Upper lobe of left lung (tissue), 4 donors: ENCODE measurements at regions not wholly inside any gene's neighbourhood (a gene's known extent, or its start where the extent isn't known, plus 50 kb on each side); places are given as distances from the start of the nearest gene placed in this dataset.

Source experiments
- EP300 ChIP-seq, 4 donors: sonication (generic); formaldehyde crosslinking; IDR thresholded peaks; one replicate each; pipeline ENCODE4 v1.5.1; 2017; ENCODE audit warnings: antibody characterized with exemption in 4 of 4, control low read depth in 2 of 4
- POLR2A ChIP-seq, 4 donors: fragments of 450-650 bp; IDR thresholded peaks; one replicate each; pipeline ENCODE4 v1.5.1; 2016 to 2017; ENCODE audit warnings: antibody characterized with exemption in 4 of 4, mild to moderate bottlenecking in 2 of 4
- TF ChIP-seq, protein P1 (sequence below), 6 experiments: fragments of 450-650 bp in 4 of 6; fragments of 200-600 bp in 2 of 6; sonication (generic) in 2 of 6; IDR thresholded peaks; one replicate each; pipeline ENCODE4 v1.5.1; 2016 to 2019; ENCODE audit warnings: antibody characterized with exemption in 6 of 6

DNA sequence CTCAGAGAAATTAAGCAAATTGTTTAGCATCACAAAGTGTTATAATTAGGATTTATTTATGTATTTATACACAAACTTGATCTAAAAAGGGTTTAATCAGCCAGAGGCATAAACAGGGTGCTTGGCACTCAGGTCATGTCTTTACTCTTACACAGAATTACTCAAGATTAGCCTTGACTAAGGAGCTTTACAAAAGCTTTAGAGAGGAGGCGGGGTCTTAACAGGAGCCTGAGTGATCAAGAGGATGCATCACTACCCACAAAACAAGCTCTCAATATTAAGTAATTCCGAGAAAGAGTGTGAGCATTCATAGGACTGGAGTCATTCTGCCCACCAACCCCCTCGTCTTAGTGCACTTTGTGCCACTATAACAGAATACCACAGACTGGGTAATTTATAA, 103.0 kb downstream of the SPATA19 start:
- TF ChIP-seq, protein P1, sequence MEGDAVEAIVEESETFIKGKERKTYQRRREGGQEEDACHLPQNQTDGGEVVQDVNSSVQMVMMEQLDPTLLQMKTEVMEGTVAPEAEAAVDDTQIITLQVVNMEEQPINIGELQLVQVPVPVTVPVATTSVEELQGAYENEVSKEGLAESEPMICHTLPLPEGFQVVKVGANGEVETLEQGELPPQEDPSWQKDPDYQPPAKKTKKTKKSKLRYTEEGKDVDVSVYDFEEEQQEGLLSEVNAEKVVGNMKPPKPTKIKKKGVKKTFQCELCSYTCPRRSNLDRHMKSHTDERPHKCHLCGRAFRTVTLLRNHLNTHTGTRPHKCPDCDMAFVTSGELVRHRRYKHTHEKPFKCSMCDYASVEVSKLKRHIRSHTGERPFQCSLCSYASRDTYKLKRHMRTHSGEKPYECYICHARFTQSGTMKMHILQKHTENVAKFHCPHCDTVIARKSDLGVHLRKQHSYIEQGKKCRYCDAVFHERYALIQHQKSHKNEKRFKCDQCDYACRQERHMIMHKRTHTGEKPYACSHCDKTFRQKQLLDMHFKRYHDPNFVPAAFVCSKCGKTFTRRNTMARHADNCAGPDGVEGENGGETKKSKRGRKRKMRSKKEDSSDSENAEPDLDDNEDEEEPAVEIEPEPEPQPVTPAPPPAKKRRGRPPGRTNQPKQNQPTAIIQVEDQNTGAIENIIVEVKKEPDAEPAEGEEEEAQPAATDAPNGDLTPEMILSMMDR (IDR thresholded peaks at IDR 0.05) = no peak
- no peak for TF ChIP-seq POLR2A (IDR thresholded peaks at IDR 0.05)
- no peak for TF ChIP-seq EP300 (IDR thresholded peaks at IDR 0.05)
